NCI-H2227 (cell line): ENCODE measurements at regions not wholly inside any gene's neighbourhood (a gene's known extent, or its start where the extent isn't known, plus 50 kb on each side); places are given as distances from the start of the nearest gene placed in this dataset.
A peak's percentile ranks its signal among the peaks of the same experiment; 100 is the strongest.
"Not testable (repeated sequence)": the region's sequence is repeated elsewhere in the genome, so short reads cannot be mapped to it uniquely, and the experiment has no call there.

Experiments used
- DNase-seq: peaks from one replicate; lab custom pipeline; 2025; ENCODE audit not compliant: unreplicated experiment; lab: John Stamatoyannopoulos, UW

DNA sequence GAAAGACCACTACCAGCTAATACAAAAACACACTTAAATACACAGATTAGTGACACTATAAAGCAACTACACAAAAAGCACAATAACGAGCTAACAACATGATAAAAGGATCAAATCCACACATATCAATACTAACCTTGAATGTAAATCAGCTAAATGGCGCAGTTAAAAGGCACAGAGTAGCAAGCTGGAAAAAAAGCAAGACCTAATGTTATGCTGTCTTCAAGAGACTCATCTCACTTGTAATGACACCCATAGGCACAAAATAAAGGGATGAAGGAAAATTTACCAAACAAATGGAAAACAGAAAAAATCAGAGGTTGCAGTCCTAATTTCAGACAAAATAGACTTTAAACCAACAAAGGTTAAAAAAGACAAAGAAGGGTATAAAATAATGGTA lies 86.3 kb downstream of the NUS1 start:
- no peak for DNase-seq

DNA sequence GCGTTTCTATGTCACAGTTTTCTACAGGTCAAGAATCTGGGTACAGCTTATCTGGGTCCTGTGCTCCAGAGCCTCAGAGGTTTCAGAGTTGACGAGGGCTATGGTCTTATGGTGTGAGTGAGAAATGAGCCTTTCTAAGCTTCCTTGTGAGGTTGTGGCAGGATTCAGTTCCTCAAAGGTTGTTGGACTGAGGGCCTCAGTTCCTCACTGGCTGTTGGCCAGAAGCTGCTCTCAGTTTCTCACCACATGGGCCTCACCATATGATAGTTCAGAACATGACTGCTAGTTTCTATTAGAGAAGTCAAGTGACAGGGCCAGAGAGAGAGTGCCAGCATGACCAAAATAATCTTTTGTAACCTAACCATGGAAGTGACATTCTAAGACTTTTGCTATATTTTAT lies 96.1 kb downstream of the NUS1 start:
- no peak for DNase-seq

DNA sequence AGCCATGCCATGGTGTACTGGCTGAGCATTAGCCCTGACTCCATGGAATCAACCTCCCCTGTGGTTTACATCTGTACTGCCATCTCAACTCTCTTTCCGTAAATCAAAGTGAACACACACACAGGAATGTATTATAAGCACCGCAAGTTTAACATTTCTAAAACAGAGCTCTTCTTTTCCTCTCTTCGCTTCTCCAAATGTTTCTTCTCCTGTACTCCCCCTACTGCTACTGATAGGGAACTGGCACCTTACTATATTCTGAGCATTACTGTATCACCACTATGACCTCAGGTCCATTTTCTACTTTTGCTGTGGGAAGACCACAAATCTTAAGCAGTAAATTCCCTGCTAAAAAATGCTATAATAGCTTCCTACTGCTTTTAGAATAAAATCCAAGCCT lies 101.2 kb downstream of the NUS1 start:
- peak; percentile 0 for DNase-seq

DNA sequence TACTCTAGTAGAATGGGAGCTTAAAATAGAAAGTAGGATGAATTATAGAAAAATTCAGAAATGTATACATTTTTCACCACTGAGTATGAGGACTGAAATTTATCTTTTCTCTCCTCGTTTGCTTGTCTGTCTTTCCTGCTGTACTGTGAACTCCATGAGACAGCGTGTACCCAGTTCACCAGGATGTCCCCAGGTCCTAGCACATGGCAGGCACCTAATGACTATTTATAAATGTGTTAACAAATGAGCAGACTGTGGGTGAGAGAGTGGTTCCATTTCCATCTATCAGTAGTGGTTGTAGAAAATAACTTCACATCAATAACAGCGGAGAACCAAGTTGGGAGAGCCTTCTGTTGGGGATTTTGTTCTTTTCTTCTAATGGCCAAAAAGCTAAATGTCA lies 106.3 kb downstream of the NUS1 start:
- DNase-seq: no peak

DNA sequence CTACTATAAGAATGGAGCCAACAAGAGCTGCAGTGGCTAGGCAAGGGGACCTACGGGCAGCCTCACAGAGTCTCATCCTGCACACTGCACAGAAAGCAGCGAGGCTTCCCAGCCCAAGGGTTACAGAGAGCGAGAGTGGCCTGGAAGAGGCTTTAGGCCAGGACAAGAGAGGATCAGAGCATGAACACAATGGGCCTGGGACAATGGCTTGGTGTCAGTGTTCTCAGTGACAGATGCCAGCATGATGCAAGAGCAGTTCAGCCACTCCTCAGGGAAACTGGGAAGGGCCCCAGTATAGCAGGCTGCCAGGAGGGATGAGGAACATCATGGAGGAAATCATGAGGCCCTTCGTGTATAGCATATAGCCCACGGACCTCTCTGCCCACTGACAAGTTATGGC lies 108.0 kb downstream of the NUS1 start:
- DNase-seq: no peak

DNA sequence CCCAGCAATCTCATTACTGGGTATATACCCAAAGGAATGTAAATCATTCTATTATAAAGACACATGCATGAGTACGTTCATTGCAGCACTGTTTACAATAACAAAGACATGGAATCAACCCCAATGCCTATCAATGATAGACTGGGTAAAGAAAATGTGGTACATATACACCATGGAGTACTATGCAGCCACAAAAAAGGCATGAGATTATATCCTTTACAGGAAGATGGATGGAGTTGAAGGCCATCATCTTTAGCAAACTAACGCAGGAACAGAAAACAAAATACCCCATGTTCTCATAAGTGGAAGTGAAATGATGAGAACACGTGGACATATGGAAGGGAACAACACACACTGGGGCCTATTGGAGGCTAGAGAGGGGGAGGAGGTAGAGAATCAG lies 115.7 kb downstream of the NUS1 start:
- DNase-seq: no peak

DNA sequence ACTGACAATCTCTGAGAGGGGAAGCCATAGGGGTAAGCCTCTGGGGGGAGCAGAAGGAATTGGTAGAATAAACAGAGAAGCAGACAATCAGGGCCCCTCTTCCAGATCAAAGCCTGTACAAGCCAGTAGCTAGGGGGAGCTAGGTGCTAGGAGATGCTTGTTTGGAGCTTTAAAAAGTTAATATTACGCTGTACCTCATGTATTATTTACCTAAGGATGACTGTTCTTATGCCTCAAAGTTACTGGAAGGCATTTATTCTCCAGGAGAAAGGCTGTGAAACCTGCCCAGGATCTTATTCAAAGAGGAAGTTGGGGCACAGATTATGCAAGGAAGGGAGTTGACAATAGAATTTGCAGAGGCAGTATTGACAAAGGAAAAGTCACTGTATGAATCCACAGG lies 111.8 kb upstream of the SLC35F1 start:
- DNase-seq: no peak

DNA sequence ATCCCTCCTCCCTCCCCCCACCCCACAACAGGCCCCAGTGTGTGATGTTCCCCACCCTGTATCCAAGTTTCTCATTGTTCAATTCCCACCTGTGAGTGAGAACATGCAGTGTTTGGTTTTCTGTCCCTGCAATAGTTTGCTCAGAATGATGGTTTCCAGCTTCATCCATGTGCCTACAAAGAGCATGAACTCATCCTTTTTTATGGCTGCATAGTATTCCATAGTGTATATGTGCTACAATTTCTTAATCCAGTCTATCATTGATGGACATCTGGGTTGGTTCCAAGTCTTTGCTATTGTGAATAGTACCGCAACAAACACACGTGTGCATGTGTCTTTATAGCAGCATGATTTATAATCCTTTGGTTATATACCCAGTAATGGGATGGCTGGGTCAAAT lies 108.2 kb upstream of the SLC35F1 start:
- DNase-seq: not testable (repeated sequence)

DNA sequence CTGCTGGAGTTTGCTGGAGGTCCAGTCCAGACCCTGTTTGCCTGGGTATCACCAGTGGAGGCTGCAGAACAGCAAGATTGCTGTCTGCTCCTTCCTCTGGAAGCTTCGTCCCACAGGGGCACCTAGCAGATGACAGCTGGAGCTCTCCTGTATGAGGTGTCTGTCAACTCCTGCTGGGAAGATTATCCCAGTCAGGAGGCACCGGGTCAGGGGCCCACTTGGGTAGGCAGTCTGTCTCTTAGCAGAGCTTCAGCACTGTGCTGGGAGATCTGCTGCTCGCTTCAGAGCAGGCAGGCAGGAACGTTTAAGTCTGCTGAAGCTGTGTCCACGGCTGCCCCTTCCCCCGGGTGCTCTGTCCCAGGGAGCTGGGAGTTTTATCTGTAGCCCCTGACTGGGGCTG lies 96.8 kb upstream of the SLC35F1 start:
- no peak for DNase-seq

DNA sequence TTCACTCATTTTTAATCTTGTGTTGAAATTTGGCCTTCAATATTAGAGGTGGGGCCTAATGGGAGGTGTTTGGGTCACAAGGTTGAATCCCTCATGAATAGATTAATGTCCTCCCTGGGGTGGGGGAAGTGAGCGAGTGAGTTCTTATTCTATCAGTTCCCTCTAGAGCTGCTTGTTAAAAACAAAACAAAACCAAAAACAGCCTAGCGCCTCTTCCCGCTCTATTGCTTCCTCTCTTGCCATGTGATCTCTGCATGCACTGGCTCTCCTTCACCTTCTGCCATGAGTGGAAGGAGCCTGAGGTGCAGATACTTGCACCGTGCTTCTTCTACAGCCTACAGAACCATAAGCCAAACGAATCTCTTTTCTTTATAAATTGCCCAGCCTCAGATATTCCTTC lies 89.6 kb upstream of the SLC35F1 start:
- DNase-seq: no peak

DNA sequence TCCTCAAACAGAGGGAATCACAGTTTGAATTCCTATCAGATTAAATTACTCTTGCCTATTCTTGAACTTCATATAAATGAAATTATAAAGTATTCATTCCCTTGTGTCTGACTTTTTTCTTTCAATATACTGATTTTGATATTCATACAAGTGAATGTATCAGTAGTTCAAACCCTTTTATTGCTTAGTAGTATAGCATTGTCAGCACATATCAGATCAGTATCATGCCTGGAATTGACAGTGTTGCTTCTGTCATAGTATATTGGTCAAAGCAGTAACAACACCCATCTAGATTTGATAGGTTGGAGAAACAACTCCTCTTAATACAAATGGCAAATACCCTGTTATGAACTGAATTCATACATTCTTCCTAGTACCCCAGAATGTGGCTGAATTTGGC lies 89.1 kb upstream of the SLC35F1 start:
- no peak for DNase-seq

DNA sequence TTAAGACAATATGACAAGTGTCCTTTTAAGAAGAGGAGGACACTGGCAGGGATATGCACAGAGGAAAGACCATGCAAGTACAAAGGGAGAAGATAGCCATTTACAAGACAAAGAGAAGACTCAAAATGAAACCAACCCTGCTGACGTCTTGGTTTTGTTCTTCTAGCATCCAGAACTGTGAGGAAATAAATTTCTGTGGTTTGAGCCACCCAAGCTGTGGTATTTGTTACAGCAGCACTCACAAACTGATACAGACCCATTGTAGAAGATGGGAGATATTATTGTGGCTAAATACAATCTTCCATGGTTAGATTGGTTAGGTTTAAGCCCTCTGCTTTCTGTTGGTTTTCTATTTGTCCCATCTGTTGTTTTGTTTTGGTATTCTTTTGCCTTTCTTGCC lies 88.6 kb upstream of the SLC35F1 start:
- no peak for DNase-seq

DNA sequence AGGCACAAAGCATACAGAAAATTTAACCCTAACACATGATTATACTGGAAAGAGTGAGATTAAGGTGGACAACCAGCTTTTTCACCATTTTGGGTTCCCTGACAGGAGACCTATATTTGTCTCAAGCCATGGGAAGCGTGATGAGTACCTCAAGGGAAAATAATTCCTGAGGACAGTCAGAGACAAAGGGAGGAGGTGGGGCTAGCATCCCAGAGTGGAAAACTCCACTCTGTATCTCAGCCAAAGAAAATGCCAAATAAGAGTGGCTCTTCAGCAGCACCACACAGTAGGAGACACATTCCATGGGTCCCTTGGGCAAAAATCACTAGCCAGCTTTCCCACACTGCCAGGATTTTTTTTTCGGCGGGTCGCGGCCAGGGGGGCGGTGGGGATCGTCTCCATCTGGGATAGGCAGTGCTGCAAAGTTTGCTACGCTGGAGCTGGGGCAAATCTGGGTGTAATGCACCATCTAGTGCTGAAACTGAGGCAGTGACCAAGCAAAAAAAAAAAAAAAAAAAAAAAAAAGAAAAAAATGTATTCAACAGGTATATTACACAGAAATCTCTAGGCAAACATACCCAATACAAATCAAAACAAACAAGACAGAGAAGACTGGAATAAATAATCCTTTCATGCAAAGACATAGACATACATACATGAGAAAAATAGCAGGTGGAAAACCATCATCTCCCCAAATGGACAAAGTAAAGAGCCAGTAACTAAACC lies 77.3 kb upstream of the SLC35F1 start:
- DNase-seq: no peak

DNA sequence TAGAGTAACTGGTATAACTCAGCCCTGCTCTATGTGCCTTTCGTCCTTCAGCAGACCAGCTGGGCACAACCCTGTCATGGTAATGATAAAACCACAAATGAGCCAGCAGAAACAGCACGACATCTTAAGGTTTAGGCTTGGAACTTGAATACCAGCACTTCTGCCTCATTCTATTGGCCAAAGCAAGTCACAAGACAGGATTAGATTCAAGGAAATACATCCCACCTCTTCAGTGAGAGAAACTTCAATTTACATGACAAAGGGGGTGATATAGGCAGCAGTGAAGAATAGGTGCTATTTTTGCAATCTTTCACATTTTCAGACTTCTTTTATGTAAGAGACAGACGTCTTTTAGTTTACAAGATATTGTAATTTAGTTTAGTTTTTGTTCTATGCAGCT lies 69.8 kb upstream of the SLC35F1 start:
- DNase-seq: no peak

DNA sequence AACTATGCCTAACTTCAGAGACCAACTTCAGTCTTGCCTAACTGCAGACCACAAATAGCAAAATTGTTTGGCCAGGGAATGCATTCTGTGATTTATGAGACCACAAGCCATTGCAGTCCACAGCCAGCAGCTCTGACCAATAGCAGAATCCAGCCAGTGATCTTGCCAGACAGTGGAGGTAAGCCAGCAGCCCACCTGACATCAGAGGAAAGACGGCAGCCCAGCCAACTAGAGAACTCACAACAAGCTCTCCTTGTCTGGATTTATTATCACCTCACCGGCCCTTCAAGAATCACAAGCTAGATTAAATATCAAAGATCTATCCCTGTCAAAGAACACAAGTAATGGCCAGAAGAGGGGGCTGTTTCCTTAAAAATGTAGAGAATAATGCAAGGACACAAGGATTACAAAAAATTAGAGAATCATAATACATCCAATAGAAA lies 66.5 kb upstream of the SLC35F1 start:
- peak; percentile 22 for DNase-seq

DNA sequence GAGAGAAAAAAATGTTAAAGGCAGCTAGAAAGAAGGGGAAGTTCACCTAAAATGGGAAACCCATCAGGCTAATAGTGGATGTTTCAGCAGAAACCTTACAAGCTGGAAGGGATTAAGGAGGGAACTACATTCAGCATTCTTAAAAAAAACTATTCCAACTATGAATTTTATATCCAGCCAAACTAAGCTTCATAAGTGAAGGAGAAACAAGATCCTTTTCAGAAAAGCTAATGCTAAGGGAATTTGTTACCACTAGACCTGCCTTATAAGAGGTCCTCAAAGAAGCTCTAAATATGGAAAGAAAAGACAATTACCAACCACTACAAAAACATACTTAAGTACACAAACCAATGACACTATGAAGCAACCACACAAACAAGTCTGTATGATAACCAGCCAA lies 59.2 kb upstream of the SLC35F1 start:
- no peak for DNase-seq

DNA sequence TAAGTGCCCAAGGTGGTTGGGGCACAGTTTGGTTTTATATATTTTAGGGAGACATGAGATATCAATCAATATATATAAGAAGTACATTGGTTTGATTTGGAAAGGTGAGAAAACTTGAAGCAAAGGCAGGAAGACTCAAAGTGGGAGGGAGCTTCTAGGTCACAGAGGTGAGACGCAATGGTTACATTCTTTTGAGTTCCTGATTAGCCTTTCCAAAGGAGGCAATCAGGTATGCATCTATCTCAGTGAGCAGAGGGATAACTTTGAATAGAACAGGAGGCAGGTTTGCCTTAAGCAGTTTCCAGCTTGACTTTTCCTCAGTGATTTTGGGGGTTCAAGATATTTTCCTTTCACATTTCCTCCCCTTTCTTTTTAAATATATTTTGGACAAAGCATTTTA lies 58.0 kb upstream of the SLC35F1 start:
- no peak for DNase-seq
